H1 (cell line): ENCODE measurements at regions not wholly inside any gene's neighbourhood (a gene's known extent, or its start where the extent isn't known, plus 50 kb on each side); places are given as distances from the start of the nearest gene placed in this dataset.

Experiments used
- CTCF ChIA-PET: fragments of 300-600 bp; sonication (Branson Sonifier 250); formaldehyde crosslinking; loops from one replicate; lab custom pipeline; 2021; ENCODE audit not compliant: partially characterized antibody; lab: Charles Lee
- POLR2A ChIA-PET: fragments of 300-600 bp; sonication (Branson Sonifier 250); formaldehyde crosslinking; loops from one replicate; lab custom pipeline; 2021; ENCODE audit warnings: inconsistent platforms; ENCODE audit not compliant: partially characterized antibody; lab: Charles Lee
- DNase-seq, 2 experiments: peaks; one replicate each; pipeline versions ENCODE4 v3.0.0 to v3.0.0-alpha.2; 2010 to 2022; ENCODE audit warnings: low spot score in 2 of 2, low read depth in 1 of 2, mixed read lengths in 1 of 2
- FAIRE-seq: peaks from 2 replicates; lab custom pipeline; 2011; peaks lifted over from hg19 to GRCh38; lab: Jason Lieb, UNC
- H2AFZ ChIP-seq: 2 replicates; pipeline ENCODE4 v1.8.1; 2012; ENCODE audit warnings: low read length, inconsistent platforms
- H2AK5ac ChIP-seq: 2 replicates; pipeline ENCODE4 v1.6.1; 2013; ENCODE audit warnings: low read depth, low read length
- H2BK120ac ChIP-seq: replicated peaks from 2 replicates; pipeline ENCODE3; 2013; ENCODE audit warnings: low read depth, low read length, inconsistent platforms
- H2BK12ac ChIP-seq: 2 replicates; pipeline ENCODE4 v1.6.1; 2013; ENCODE audit warnings: low read depth, low read length
- H2BK15ac ChIP-seq: 2 replicates; pipeline ENCODE4 v1.6.1; 2013; ENCODE audit warnings: low read length
- H2BK20ac ChIP-seq: 2 replicates; pipeline ENCODE4 v1.6.1; 2013; ENCODE audit warnings: low read length
- H2BK5ac ChIP-seq: 2 replicates; pipeline ENCODE4 v1.6.1; 2013; ENCODE audit warnings: low read depth, low read length
- H3K14ac ChIP-seq: 2 replicates; pipeline ENCODE4 v1.6.1; 2013; ENCODE audit warnings: inconsistent platforms; ENCODE audit not compliant: insufficient read length
- H3K18ac ChIP-seq: 2 replicates; pipeline ENCODE4 v1.6.1; 2013; ENCODE audit warnings: low read length; ENCODE audit errors: extremely low read depth
- H3K23ac ChIP-seq: 2 replicates; pipeline ENCODE4 v1.6.1; 2013; ENCODE audit warnings: inconsistent platforms; ENCODE audit not compliant: insufficient read length
- H3K23me2 ChIP-seq: 2 replicates; pipeline ENCODE4 v1.6.1; 2013; ENCODE audit warnings: low read depth, low read length
- H3K27ac ChIP-seq: 2 replicates; pipeline ENCODE4 v1.6.1; 2011; ENCODE audit warnings: low read depth, low read length, inconsistent platforms
- H3K27me3 ChIP-seq, 4 experiments: replicated peaks in 1 of 4; 1 replicate in 1 of 4; 2 replicates in 3 of 4; pipeline versions ENCODE4 v1.6.1 to v1.8.1; 2011 to 2013; ENCODE audit warnings: low read length in 3 of 4, mild to moderate bottlenecking in 3 of 4, inconsistent platforms in 2 of 4, mixed read lengths in 2 of 4, moderate library complexity in 1 of 4; ENCODE audit not compliant: control insufficient read depth in 3 of 4, insufficient read depth in 3 of 4; ENCODE audit errors: extremely low read depth in 1 of 4
- H3K36me3 ChIP-seq, 4 experiments: 2 replicates each; pipeline versions ENCODE4 v1.6.1 to v1.8.1; 2011 to 2013; ENCODE audit warnings: mild to moderate bottlenecking in 4 of 4, low read length in 3 of 4, moderate library complexity in 2 of 4, control low read depth in 1 of 4, inconsistent platforms in 1 of 4; ENCODE audit not compliant: insufficient read depth in 4 of 4, control insufficient read depth in 2 of 4
- H3K4ac ChIP-seq: replicated peaks from 2 replicates; pipeline ENCODE3; 2013; ENCODE audit warnings: low read length, low read depth, mixed read lengths, inconsistent platforms; ENCODE audit not compliant: insufficient read length
- H3K4me1 ChIP-seq, 4 experiments: replicated peaks in 1 of 4; 1 replicate in 1 of 4; 2 replicates in 3 of 4; pipeline versions ENCODE4 v1.6.1 to v1.8.1; 2011 to 2013; ENCODE audit warnings: low read length in 3 of 4, inconsistent platforms in 2 of 4, mixed read lengths in 1 of 4; ENCODE audit not compliant: insufficient read depth in 4 of 4, control insufficient read depth in 3 of 4
- H3K4me2 ChIP-seq, 2 experiments: 2 replicates each; pipeline versions ENCODE4 v1.6.1 to v1.8.1; 2011 to 2013; ENCODE audit warnings: low read depth in 2 of 2, low read length in 2 of 2, control low read depth in 1 of 2, inconsistent platforms in 1 of 2, mild to moderate bottlenecking in 1 of 2; ENCODE audit not compliant: insufficient read depth in 1 of 2
- H3K4me3 ChIP-seq, 4 experiments: fragments of 200-600, 300-600 bp in 1 of 4; sonication (generic), shearing (Covaris generic), sonication (Bioruptor Twin) in 1 of 4; 2 replicates each; pipeline versions ENCODE4 v1.5.1 to v1.8.1; 2011 to 2016; ENCODE audit warnings: low read length in 4 of 4, low read depth in 3 of 4, control low read depth in 2 of 4, inconsistent platforms in 2 of 4, mild to moderate bottlenecking in 2 of 4, mixed read lengths in 1 of 4, moderate library complexity in 1 of 4; ENCODE audit not compliant: insufficient read depth in 2 of 4; ENCODE audit errors: extremely low read depth in 1 of 4
- H3K56ac ChIP-seq: replicated peaks from 2 replicates; pipeline ENCODE3; 2013; ENCODE audit warnings: low read depth, mild to moderate bottlenecking, mixed read lengths, low read length, inconsistent platforms; ENCODE audit not compliant: insufficient read length
- H3K79me1 ChIP-seq: 2 replicates; pipeline ENCODE4 v1.6.1; 2013; ENCODE audit warnings: low read depth, low read length, control low read depth
- H3K79me2 ChIP-seq, 2 experiments: 2 replicates each; pipeline versions ENCODE4 v1.6.1 to v1.8.1; 2012 to 2013; ENCODE audit warnings: low read length in 2 of 2, mild to moderate bottlenecking in 2 of 2, inconsistent platforms in 1 of 2; ENCODE audit not compliant: insufficient read depth in 2 of 2, control insufficient read depth in 1 of 2
- H3K9ac ChIP-seq, 4 experiments: replicated peaks in 1 of 4; 1 replicate in 1 of 4; 2 replicates in 3 of 4; pipeline versions ENCODE4 v1.6.1 to v1.8.1; 2011 to 2013; ENCODE audit warnings: low read depth in 3 of 4, low read length in 3 of 4, control low read depth in 2 of 4, mild to moderate bottlenecking in 2 of 4, moderate library complexity in 2 of 4, inconsistent platforms in 1 of 4; ENCODE audit errors: extremely low read depth in 1 of 4
- H3K9me3 ChIP-seq, 2 experiments: 2 replicates each; pipeline versions ENCODE4 v1.6.1 to v1.8.1; 2012 to 2013; ENCODE audit warnings: mild to moderate bottlenecking in 2 of 2, moderate library complexity in 2 of 2, control low read depth in 1 of 2, inconsistent platforms in 1 of 2, low read depth in 1 of 2, low read length in 1 of 2, mixed read lengths in 1 of 2; ENCODE audit not compliant: insufficient read depth in 2 of 2
- H4K20me1 ChIP-seq, 2 experiments: replicated peaks in 1 of 2; 2 replicates each; pipeline versions ENCODE3 to v1.8.1; 2011 to 2013; ENCODE audit warnings: inconsistent platforms in 2 of 2, low read length in 2 of 2, mild to moderate bottlenecking in 1 of 2; ENCODE audit not compliant: insufficient read depth in 2 of 2, control insufficient read depth in 1 of 2
- H4K5ac ChIP-seq: 2 replicates; pipeline ENCODE4 v1.6.1; 2013; ENCODE audit warnings: low read length, low read depth, mixed read lengths, inconsistent platforms; ENCODE audit not compliant: insufficient read length
- H4K8ac ChIP-seq: 2 replicates; pipeline ENCODE4 v1.8.0; 2013; ENCODE audit warnings: mild to moderate bottlenecking, moderate library complexity, low read length, inconsistent platforms; ENCODE audit not compliant: insufficient read depth; ENCODE audit errors: extremely low read depth
- H4K91ac ChIP-seq: replicated peaks from 2 replicates; pipeline ENCODE3; 2013; ENCODE audit warnings: low read length, mixed read lengths, inconsistent platforms; ENCODE audit not compliant: insufficient read length
- CBX5 ChIP-seq: fragments of 300-800, 300-1000 bp; sonication (generic); IDR thresholded peaks from 2 replicates; pipeline ENCODE4 v1.7.1; 2016; ENCODE audit warnings: antibody characterized with exemption, low read length, low read depth
- CEBPB ChIP-seq: IDR thresholded peaks from 2 replicates; pipeline ENCODE4 v1.6.1; 2012; ENCODE audit warnings: low read depth, low read length
- CTBP2 ChIP-seq: IDR thresholded peaks from 2 replicates; pipeline ENCODE4 v1.7.0; 2011; ENCODE audit warnings: borderline replicate concordance, mild to moderate bottlenecking, moderate library complexity, mixed read lengths, low read length; ENCODE audit not compliant: insufficient read depth, insufficient read length
- CTCF ChIP-seq, 3 experiments: IDR thresholded peaks; 1 replicate in 2 of 3; 2 replicates in 1 of 3; pipeline versions ENCODE4 v1.5.1 to v1.6.1; 2011; ENCODE audit warnings: low read length in 3 of 3, mild to moderate bottlenecking in 3 of 3, inconsistent platforms in 2 of 3, low read depth in 1 of 3, moderate library complexity in 1 of 3; ENCODE audit not compliant: insufficient read depth in 1 of 3; ENCODE audit errors: control extremely low read depth in 1 of 3
- FOSL1 ChIP-seq: IDR thresholded peaks from 2 replicates; pipeline ENCODE4 v1.6.1; 2011; ENCODE audit warnings: mild to moderate bottlenecking, low read depth, low read length, moderate library complexity; ENCODE audit not compliant: insufficient read depth
- HDAC6 ChIP-seq: IDR thresholded peaks from one replicate; pipeline ENCODE4 v1.7.1; 2012; ENCODE audit warnings: low read depth, mild to moderate bottlenecking, inconsistent platforms, low read length, moderate library complexity
- POLR2A ChIP-seq, 2 experiments: IDR thresholded peaks; 1 replicate in 1 of 2; 2 replicates in 1 of 2; pipeline ENCODE4 v1.6.1; 2011; ENCODE audit warnings: low read depth in 2 of 2, low read length in 2 of 2, mild to moderate bottlenecking in 2 of 2; ENCODE audit errors: control extremely low read depth in 1 of 2
- POU5F1 ChIP-seq: IDR thresholded peaks from 2 replicates; pipeline ENCODE4 v1.6.1; 2011; ENCODE audit warnings: low read depth, mild to moderate bottlenecking, low read length, moderate library complexity
- RFX5 ChIP-seq: IDR thresholded peaks from 2 replicates; pipeline ENCODE4 v1.6.1; 2011; ENCODE audit warnings: low read depth, low read length, improper control_type of control experiment, borderline replicate concordance
- RNF2 ChIP-seq: fragments of 200-900, 300-1000 bp; sonication (generic); IDR thresholded peaks from 2 replicates; pipeline ENCODE4 v1.7.1; 2016; ENCODE audit warnings: borderline replicate concordance, low read depth, mild to moderate bottlenecking, antibody characterized with exemption, low read length; ENCODE audit not compliant: poor library complexity, severe bottlenecking; ENCODE audit errors: missing control alignments
- SP2 ChIP-seq: IDR thresholded peaks from 2 replicates; pipeline ENCODE4 v1.6.1; 2012; ENCODE audit warnings: mild to moderate bottlenecking, low read length, inconsistent platforms
- SUZ12 ChIP-seq: fragments of 200-600 bp; sonication (generic); IDR thresholded peaks from 2 replicates; pipeline ENCODE4 v1.6.1; 2012; ENCODE audit warnings: mild to moderate bottlenecking, inconsistent platforms, low read length, moderate library complexity, mixed read lengths
- TCF12 ChIP-seq: IDR thresholded peaks from 2 replicates; pipeline ENCODE4 v1.6.1; 2011; ENCODE audit warnings: low read depth, mild to moderate bottlenecking, low read length
- WGBS, 2 experiments: shearing (Covaris generic) in 1 of 2; methylation state at CpG; one replicate each; pipeline versions ENCODE4 v1.1.6 to v1.1.7; 2013 to 2015; ENCODE audit warnings: low lambda C conversion rate in 2 of 2, mixed read lengths in 2 of 2, inconsistent platforms in 1 of 2, low coverage in 1 of 2, missing lambda C conversion rate in 1 of 2; ENCODE audit not compliant: insufficient replicate concordance in 2 of 2, insufficient coverage in 1 of 2, insufficient read length in 1 of 2; ENCODE audit errors: extremely low coverage in 1 of 2, missing lambda C conversion rate in 1 of 2; 5-methylcytosine and 5-hydroxymethylcytosine counted together

GRCh38 chr4:117768610-117769009, 265.7 kb upstream of the NDST3 start:
- H2BK15ac ChIP-seq: no peak overlapping the region
- H3K9me3 ChIP-seq: no peaks in the 10 kb centered on the region
- no peak overlapping the region for H3K9ac ChIP-seq
- WGBS, 2 experiments: 78% methylated on average over 3 of the region's 3 CpGs; no CpG with 5 or more reads in 1 of the 2 experiments
- H4K20me1 ChIP-seq: no peaks in the 10 kb centered on the region
- H3K27ac ChIP-seq: no peak overlapping the region
- POLR2A ChIA-PET: no interaction called here
- H3K27me3 ChIP-seq: no peaks in the 10 kb centered on the region
- no peak overlapping the region for H4K8ac ChIP-seq
- H2BK120ac ChIP-seq: no peak overlapping the region
- CTCF ChIA-PET: interaction anchor here (1.5 kb wide), 1 partner anchor 68 kb away, joined by 4 read pairs; no protein-coding TSS in a partner anchor
- no peaks in the 10 kb centered on the region for H3K23me2 ChIP-seq
- H2AK5ac ChIP-seq: no peak overlapping the region
- H3K4me2 ChIP-seq: no peak overlapping the region
- no peaks in the 10 kb centered on the region for H3K36me3 ChIP-seq
- H2AFZ ChIP-seq: no peak overlapping the region
- H2BK5ac ChIP-seq: no peak overlapping the region
- no peak overlapping the region for H4K91ac ChIP-seq
- no peak overlapping the region for H3K56ac ChIP-seq
- H3K79me1 ChIP-seq: no peaks in the 10 kb centered on the region
- H3K14ac ChIP-seq: no peak overlapping the region
- no peak overlapping the region for H2BK12ac ChIP-seq
- H3K23ac ChIP-seq: no peak overlapping the region
- H3K4me1 ChIP-seq: no peaks in the 10 kb centered on the region; a peak in 1 of 7 replicates
- no peak overlapping the region for H3K4ac ChIP-seq
- no peak for DNase-seq
- no peak overlapping the region for H4K5ac ChIP-seq
- no peak overlapping the region for H3K18ac ChIP-seq
- no peak for FAIRE-seq
- no peak overlapping the region for H2BK20ac ChIP-seq
- no peaks in the 10 kb centered on the region for H3K79me2 ChIP-seq
- H3K4me3 ChIP-seq: no peak overlapping the region
- TF ChIP-seq SP2: no peak
- TF ChIP-seq POU5F1: no peak
- TF ChIP-seq CTBP2: no peak
- TF ChIP-seq SUZ12: no peak
- TF ChIP-seq CBX5: no peak
- no peak for TF ChIP-seq FOSL1
- no peak for TF ChIP-seq TCF12
- no peak for TF ChIP-seq CEBPB
- TF ChIP-seq RNF2: no peak
- TF ChIP-seq POLR2A (IDR thresholded peaks at IDR 0.05; ENCODE audit: control extremely low read depth in 1 of 2, low read depth in 2 of 2, low read length in 2 of 2): no peak
- no peak for TF ChIP-seq RFX5
- TF ChIP-seq HDAC6: no peak
- TF ChIP-seq CTCF (IDR thresholded peaks at IDR 0.05; ENCODE audit: control extremely low read depth in 1 of 3, insufficient read depth in 1 of 3, low read depth in 1 of 3, low read length in 3 of 3): no peak
